GM06990 (cell line): ENCODE measurements at regions not wholly inside any gene's neighbourhood (a gene's known extent, or its start where the extent isn't known, plus 50 kb on each side); places are given as distances from the start of the nearest gene placed in this dataset.
A peak's percentile ranks its signal among the peaks of the same experiment; 100 is the strongest.
"Not testable (repeated sequence)": the region's sequence is repeated elsewhere in the genome, so short reads cannot be mapped to it uniquely, and the experiment has no call there.

Experiments
- DNase-seq: peaks from one replicate; pipeline ENCODE4 v3.0.0-alpha.2; 2011; ENCODE audit not compliant: insufficient read length; ENCODE audit errors: extremely low read depth
- H3K27me3 ChIP-seq: replicated peaks from 2 replicates; pipeline ENCODE4 v1.6.0; 2011; ENCODE audit warnings: low read length; ENCODE audit not compliant: control insufficient read depth, insufficient read depth
- H3K36me3 ChIP-seq: 2 replicates; pipeline ENCODE4 v1.5.1; 2011; ENCODE audit warnings: low read length; ENCODE audit not compliant: control insufficient read depth, insufficient read depth
- H3K4me3 ChIP-seq: replicated peaks from 2 replicates; pipeline ENCODE4 v1.5.1; 2011; ENCODE audit warnings: low read depth, mild to moderate bottlenecking, control low read depth, low read length
- TF ChIP-seq, protein P1 (sequence below): IDR thresholded peaks from 2 replicates; pipeline ENCODE4 v1.5.1; 2011; ENCODE audit warnings: low read length, control low read depth, mild to moderate bottlenecking, inconsistent platforms; ENCODE audit not compliant: insufficient read depth, poor library complexity, severe bottlenecking

DNA sequence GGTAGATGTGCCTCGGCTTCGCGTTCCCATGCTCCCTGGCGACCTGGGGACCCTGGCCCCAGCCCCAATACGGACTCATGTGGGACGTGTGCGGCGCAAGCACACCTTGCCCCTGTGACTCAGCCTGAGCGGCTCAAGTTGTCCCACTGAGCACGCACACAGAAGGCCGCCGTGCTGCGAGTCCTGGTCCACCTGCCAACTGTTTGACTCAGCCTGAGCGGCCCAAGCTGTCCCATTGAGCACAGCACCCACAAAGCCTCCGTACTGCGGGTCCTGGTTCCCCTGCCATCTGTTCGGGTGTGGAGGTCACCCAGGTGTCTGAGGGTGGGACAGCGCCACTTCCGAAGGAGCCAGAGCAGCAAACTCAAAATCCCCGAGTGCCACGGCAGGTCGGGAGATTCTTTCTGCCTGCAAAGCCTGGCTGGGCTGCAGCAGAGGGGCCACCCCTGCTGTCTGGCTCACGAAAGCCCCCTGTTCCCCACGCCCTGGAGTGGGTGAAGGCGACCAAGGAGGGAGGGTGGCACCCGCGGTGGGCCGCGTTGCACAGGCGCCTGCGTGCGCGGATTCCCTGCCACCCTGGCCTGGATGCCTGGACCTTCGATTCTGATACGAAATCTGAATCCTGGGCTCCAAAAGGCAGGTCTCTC lies 362.6 kb upstream of the DEFB115 start:
- not testable (repeated sequence) for H3K27me3 ChIP-seq, H3K4me3 ChIP-seq, DNase-seq, H3K36me3 ChIP-seq

DNA sequence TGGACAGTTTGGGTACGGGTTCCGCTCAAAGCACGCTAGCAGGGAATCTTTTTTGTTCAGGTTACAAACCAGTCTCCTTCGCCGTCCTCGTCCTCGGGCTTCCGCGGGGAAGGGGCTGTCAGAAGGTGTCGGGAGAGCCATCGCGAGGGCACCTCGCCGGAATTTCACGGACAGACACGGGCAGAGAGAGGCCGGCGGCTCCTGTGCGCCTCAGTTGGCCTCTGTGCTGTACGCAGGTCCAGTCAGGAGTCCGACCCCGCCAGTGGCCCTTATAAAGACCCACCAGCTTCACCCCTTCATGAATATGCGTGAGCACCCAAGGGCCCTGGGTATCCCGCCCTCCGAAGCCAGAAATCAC lies 362.1 kb upstream of the DEFB115 start:
- not testable (repeated sequence) for DNase-seq, H3K27me3 ChIP-seq, H3K4me3 ChIP-seq, H3K36me3 ChIP-seq

- not testable (repeated sequence) for H3K27me3 ChIP-seq, H3K36me3 ChIP-seq, DNase-seq
- H3K4me3 ChIP-seq: peak overlapping the region; percentile 35
Measured at GRCh38 chr20:30899370-30900079, 357.9 kb upstream of the DEFB115 start.

DNA sequence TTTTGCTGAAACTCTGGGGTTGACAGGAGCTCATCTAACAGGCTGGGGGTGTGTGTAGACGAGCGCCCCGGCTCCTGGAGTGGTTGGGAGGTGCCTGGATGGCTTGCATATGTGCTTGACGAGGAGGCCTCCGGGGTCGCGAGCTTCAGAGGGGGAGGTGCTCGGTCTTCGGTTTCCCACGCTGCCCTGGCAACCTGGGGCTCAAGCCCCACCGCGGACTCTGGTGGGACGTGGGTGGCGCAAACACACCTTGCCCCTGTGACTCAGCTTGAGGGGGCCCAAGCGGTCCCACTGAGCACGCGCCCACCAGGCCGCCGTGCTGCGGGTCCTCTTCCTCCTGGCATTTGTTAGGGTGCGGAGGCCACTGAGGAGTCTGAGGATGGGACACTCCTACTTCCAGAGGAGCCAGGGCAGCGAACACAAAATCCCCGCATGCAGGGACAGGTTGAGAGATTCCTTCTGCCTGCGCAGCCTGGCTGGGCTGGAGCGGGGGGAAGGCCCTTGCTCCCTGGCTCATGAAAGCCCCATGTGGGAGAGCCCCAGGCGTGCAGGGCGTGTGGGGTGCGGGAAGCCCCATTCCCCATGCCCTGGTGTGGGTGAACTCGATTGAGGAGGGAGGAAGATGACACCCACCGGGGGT lies 357.3 kb upstream of the DEFB115 start:
- DNase-seq, H3K27me3 ChIP-seq, H3K36me3 ChIP-seq, H3K4me3 ChIP-seq: not testable (repeated sequence)

- H3K4me3 ChIP-seq, H3K27me3 ChIP-seq, DNase-seq, H3K36me3 ChIP-seq: not testable (repeated sequence)
Measured at GRCh38 chr20:30905231-30905630, 352.2 kb upstream of the DEFB115 start.

- no peak overlapping the region for H3K4me3 ChIP-seq
- DNase-seq: no peak
- no peaks in the 10 kb centered on the region for H3K36me3 ChIP-seq
- TF ChIP-seq, protein P1, sequence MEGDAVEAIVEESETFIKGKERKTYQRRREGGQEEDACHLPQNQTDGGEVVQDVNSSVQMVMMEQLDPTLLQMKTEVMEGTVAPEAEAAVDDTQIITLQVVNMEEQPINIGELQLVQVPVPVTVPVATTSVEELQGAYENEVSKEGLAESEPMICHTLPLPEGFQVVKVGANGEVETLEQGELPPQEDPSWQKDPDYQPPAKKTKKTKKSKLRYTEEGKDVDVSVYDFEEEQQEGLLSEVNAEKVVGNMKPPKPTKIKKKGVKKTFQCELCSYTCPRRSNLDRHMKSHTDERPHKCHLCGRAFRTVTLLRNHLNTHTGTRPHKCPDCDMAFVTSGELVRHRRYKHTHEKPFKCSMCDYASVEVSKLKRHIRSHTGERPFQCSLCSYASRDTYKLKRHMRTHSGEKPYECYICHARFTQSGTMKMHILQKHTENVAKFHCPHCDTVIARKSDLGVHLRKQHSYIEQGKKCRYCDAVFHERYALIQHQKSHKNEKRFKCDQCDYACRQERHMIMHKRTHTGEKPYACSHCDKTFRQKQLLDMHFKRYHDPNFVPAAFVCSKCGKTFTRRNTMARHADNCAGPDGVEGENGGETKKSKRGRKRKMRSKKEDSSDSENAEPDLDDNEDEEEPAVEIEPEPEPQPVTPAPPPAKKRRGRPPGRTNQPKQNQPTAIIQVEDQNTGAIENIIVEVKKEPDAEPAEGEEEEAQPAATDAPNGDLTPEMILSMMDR: no peak
- H3K27me3 ChIP-seq: no peaks in the 10 kb centered on the region
Measured at GRCh38 chr20:30910937-30911725, 346.3 kb upstream of the DEFB115 start.

DNA sequence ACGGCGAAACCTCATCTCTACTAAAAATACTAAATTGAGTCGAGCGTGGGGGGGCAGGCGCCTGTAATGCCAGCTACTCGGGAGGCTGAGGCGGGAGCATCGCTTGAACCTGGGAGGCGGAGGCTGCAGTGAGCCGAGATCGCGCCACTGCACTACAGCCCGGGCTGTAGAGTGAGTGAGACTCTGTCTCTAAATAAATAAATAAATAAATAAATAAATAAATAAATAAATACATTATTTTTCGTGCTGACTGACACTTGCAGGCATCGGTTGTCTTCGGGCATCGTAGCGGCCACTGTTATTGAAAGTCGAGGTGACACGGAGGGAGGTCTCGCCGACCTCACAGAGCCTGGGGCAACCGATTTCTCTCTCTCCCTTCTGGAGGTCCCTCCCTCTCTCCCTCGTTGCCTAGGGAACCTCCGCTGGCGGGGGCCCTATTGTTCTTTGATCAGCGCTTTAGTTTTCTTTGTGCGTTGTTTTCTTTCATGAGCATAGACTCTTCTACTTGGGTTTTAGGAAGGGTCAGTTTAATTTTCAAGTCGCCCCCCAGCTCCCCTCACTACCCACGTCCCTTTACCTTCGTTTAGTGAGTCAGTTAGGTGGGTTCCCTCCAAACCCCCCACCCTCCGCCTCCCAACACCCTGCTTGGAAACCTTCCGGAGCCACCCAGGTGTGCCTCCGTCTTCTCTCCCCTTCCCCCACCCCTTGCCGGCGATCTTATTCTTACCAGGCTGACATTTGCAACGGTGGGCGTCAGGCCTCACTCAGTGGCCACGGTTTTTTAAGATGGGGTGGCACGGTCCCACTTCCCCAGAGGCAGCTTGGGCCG lies 345.4 kb upstream of the DEFB115 start:
- not testable (repeated sequence) for H3K4me3 ChIP-seq, DNase-seq, H3K27me3 ChIP-seq, H3K36me3 ChIP-seq

DNA sequence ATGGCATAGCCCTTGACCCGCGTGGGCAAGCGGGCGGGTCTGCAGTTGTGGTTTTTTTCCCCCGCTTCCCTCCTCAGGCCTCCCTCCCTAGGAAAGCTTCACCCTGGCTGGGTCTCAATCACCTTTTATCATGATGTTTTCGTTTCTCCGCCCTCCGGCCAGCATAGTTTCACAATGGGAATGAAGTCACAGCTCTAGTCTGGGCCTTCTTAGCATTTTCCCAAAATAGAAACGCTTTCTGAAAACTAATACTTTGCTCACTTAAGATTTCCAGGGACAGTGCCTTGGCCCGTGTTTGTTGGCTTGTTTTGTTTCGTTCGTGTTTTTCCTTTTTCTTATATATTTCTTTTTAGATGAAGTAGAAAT lies 344.8 kb upstream of the DEFB115 start:
- H3K27me3 ChIP-seq, DNase-seq, H3K4me3 ChIP-seq, H3K36me3 ChIP-seq: not testable (repeated sequence)

DNA sequence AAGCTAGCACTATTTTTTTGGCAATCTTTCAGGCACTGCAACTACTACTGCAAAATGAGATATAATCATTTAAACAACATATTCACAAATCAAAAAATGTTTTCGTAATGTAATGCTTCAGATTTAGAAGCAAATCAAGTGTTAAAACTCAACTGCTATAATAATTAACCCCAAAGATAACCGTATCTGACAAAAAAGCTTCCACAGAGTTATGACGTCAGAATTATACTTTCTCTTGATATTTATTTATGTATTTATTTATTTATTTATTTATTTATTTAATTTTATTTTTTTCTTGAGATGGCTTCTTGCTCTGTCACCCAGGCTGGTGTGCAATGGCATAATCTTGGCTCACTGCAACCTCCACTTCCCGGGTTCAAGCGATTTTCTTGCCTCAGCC lies 341.1 kb upstream of the DEFB115 start:
- not testable (repeated sequence) for H3K4me3 ChIP-seq, DNase-seq, H3K36me3 ChIP-seq

More for the DNA sequence above, 341.1 kb upstream of the DEFB115 start:
- not testable (repeated sequence) for H3K27me3 ChIP-seq
